ENCODE measurements at regions not wholly inside any gene's neighbourhood (a gene's known extent, or its start where the extent isn't known, plus 50 kb on each side); places are given as distances from the start of the nearest gene placed in this dataset.

DNA sequence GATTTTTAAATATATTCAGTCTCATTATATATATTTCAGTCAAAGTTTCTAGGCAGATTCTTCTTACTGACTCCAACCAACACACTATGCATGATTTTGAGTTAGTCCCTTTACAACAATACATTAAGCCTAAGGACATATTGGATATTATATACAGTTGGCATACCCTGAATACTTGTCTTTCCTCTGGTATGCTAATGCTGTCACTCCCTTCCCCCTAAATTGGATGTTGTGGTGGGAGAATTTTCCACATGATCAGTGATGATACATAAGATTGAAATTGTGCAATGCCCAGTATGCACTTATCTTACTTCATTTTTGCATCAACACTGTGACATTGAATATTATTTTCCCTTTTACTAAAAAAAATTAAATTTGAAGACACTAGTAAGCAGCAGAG, 935.2 kb downstream of the PCDH7 start:
- peak; percentile 71 for DNase-seq (ENCODE audit: low read depth)
- TF ChIP-seq, protein P1, sequence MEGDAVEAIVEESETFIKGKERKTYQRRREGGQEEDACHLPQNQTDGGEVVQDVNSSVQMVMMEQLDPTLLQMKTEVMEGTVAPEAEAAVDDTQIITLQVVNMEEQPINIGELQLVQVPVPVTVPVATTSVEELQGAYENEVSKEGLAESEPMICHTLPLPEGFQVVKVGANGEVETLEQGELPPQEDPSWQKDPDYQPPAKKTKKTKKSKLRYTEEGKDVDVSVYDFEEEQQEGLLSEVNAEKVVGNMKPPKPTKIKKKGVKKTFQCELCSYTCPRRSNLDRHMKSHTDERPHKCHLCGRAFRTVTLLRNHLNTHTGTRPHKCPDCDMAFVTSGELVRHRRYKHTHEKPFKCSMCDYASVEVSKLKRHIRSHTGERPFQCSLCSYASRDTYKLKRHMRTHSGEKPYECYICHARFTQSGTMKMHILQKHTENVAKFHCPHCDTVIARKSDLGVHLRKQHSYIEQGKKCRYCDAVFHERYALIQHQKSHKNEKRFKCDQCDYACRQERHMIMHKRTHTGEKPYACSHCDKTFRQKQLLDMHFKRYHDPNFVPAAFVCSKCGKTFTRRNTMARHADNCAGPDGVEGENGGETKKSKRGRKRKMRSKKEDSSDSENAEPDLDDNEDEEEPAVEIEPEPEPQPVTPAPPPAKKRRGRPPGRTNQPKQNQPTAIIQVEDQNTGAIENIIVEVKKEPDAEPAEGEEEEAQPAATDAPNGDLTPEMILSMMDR (conservative IDR thresholded peaks at IDR 0.05; ENCODE audit: low read depth, low read length) = no peak
- no peak overlapping the region for H3K4me3 ChIP-seq (ENCODE audit: low read length)

DNA sequence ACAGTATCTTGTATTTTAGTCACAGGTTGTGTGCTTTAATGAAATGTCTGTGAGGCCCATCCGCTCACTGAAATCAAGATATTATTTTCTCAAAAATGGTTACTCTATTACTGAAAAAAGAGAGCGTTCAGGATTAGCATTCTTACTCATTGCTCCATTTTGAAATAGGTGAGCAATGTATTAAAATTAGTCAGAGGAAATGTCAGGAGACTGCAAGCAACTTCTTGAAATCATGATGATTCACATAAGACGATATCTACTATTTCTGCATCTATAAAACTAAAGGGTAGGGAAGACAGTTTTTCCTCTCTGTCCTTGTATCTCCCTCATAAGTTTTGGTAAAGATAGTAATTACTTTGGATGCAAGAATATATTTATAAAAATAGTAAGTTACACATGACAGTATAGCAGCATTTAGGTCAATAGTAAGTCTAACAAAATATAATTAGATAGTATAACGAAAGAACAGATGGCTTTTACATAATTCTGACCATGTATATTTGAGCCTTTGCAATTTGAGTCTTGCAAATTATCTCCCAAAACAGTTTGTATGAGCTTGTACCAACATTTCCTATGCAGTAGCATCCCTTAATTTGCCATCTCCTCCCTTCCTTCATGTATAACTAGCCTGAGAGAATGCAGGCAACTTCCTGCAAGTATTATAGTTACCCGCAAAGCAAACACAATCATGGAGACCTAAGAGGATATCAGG, 937.8 kb downstream of the PCDH7 start:
- H3K4me3 ChIP-seq (ENCODE audit: low read length) = no peak overlapping the region
- TF ChIP-seq, protein P1 (conservative IDR thresholded peaks at IDR 0.05; ENCODE audit: low read depth, low read length) = no peak
- DNase-seq (ENCODE audit: low read depth) = no peak

DNA sequence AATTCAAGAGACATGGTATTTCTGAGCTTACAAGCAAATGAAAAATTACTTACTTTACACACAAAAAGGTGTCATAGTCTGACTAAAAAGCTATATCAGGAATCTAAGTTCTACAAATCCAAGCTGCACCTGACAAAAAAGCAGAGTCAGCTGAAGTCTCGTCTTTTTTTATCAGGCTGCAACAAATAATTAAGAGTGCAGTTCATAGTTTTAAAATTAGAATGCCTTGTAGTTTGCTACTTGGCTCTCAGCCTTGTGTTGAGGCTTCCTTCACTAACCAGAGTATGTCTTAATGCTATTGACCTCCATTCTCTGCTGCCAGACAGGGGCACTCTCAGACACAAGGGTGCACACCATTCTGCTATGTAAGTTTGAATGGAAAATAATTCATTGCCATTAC, 940.7 kb downstream of the PCDH7 start:
- TF ChIP-seq, protein P1 (conservative IDR thresholded peaks at IDR 0.05; ENCODE audit: low read depth, low read length) = no peak
- DNase-seq (ENCODE audit: low read depth) = no peak
- H3K4me3 ChIP-seq (ENCODE audit: low read length) = no peak overlapping the region

DNA sequence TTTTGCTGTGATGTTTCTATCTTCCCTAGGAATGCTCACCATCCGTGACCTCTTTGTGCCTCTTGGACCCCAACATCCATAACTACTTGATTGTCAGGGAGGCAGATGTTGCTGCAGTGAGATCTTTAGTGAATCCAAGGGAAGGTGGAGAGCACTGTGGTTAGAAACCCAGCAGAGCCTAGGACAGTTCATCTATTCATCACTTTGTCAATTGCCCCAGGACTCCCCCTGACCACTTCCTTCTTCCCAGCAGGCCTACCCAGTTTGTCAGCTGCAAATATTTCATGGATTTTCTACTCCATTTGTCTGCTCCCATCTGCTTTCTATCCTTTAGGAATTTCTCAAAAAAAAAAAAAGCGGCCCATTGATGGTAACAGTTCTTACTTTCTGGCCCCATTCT, 942.8 kb downstream of the PCDH7 start:
- H3K4me3 ChIP-seq (ENCODE audit: low read length) = no peak overlapping the region
- TF ChIP-seq, protein P1 (conservative IDR thresholded peaks at IDR 0.05; ENCODE audit: low read depth, low read length) = no peak
- no peak for DNase-seq (ENCODE audit: low read depth)

DNA sequence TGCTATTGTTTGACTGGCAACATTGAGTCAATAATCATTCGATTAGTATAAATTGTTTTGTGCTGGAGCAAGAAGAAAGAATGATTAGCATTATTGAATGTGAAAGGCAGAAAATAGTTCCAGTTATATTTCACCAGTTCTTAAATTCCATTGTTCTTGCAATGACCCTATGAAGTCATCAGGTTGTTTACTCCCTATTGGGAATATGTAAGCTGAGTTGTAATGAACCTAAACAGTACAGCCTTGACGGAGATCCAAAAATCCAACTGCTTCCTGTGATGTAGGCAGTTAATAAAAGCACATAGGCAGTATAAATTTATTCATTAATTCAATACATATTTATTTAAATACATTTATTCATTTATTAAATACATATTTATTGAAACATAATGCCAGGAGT, 947.5 kb downstream of the PCDH7 start:
- TF ChIP-seq, protein P1 (conservative IDR thresholded peaks at IDR 0.05; ENCODE audit: low read depth, low read length) = no peak
- no peak overlapping the region for H3K4me3 ChIP-seq (ENCODE audit: low read length)
- DNase-seq (ENCODE audit: low read depth) = no peak

DNA sequence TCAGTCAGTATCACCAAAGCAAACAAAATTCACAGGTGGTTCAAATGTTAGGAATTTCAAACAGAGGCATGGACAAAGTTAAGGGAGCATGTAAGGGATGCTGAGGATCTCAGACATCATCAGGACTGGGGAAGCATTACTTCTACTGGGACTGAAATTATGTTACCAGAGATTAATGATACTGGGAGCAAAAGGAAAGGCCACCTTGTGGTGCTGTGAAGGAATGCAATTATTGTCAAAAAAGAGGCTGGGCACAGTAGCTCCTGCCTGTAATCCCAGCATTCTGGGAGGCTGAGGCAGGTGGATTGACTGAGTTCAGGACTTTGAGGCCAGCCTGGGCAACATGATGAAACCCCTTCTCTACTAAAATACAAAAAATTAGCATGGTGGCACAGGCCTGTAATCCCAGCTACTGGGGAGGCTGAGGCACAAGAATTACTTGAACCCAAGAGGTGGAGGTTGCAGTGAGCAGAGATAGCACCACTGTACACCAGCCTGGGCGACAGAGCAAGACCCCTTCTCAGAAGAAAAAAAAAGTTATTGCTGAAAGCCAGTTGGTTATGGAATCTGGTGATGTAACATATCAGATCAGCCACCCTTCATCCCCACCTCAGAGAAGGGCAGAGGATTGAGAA, 954.3 kb downstream of the PCDH7 start:
- no peak for DNase-seq (ENCODE audit: low read depth)

More for the DNA sequence above, 954.3 kb downstream of the PCDH7 start:
- no peak overlapping the region for H3K4me3 ChIP-seq (ENCODE audit: low read length)
- TF ChIP-seq, protein P1 (conservative IDR thresholded peaks at IDR 0.05; ENCODE audit: low read depth, low read length) = peak; percentile 62

Measured in retinal pigment epithelial cell (primary cell).